ENCODE measurements at regions not wholly inside any gene's neighbourhood (a gene's known extent, or its start where the extent isn't known, plus 50 kb on each side); places are given as distances from the start of the nearest gene placed in this dataset.

DNA sequence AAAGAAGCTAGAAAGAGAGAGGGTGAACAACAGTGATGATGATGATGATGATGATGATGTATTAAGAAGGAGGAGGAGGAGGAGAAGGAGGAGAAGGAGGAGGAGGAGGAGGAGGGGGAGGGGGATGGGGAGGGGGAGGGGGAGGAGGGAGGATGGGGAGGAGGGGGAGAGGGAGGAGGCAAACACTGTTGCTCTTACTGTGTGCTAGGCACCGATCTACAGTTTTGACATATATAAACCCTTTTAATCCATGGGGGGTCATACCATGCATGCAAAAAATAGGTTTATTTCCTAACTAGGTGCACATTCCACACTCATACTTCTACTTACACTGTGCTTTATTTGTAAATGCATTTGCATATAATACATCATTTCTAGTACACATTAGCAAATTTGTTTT, 482.8 kb upstream of the FAM241A start:
- TF ChIP-seq SUZ12 (IDR thresholded peaks at IDR 0.05; ENCODE audit: extremely low read depth, insufficient read depth, insufficient read length) (no peak), YY1 (IDR thresholded peaks at IDR 0.05; ENCODE audit: insufficient read depth, insufficient read length) (no peak)

Data from NT2/D1 (cell line).